PC-3 (cell line): ENCODE measurements at regions not wholly inside any gene's neighbourhood (a gene's known extent, or its start where the extent isn't known, plus 50 kb on each side); places are given as distances from the start of the nearest gene placed in this dataset.

ENCODE experiments used
- CTCF ChIP-seq: fragments of 300-600 bp; sonication (generic); conservative IDR thresholded peaks from 2 replicates; pipeline ENCODE4 v1.5.1; 2017; ENCODE audit warnings: antibody characterized with exemption, low read depth, mild to moderate bottlenecking, low read length
- EZH2 ChIP-seq: fragments of 300-600 bp; sonication (generic); IDR thresholded peaks from one replicate; pipeline ENCODE4 v1.6.1; 2017; ENCODE audit warnings: antibody characterized with exemption, mild to moderate bottlenecking, low read length; ENCODE audit not compliant: unreplicated experiment
- EZH2phosphoT487 ChIP-seq: fragments of 300-600 bp; sonication (generic); IDR thresholded peaks from 2 replicates; pipeline ENCODE4 v1.6.1; 2018; ENCODE audit warnings: mild to moderate bottlenecking, antibody characterized with exemption, low read length, borderline replicate concordance

GRCh38 chr9:28287455-28287854, 714.2 kb upstream of the C9orf72 start:
- TF ChIP-seq CTCF (no peak), EZH2 (no peak), EZH2phosphoT487 (no peak)
